Stimulated activated CD8-positive, alpha-beta memory T cell treated with anti-CD3 and anti-CD28 coated beads, Interleukin-15, amount 100 ng/mL, for 24 hours (primary cell): ENCODE measurements at regions not wholly inside any gene's neighbourhood (a gene's known extent, or its start where the extent isn't known, plus 50 kb on each side); places are given as distances from the start of the nearest gene placed in this dataset.

ENCODE experiments used
- DNase-seq: peaks from one replicate; pipeline ENCODE4 v3.0.0-alpha.2; 2020; ENCODE audit warnings: low read depth

GRCh38 chr17:34416116-34416515 is 53.1 kb upstream of the CCL1 start:
- no peak for DNase-seq

GRCh38 chr17:34414339-34414738 is 51.3 kb upstream of the CCL1 start:
- DNase-seq, result no peak

GRCh38 chr17:34413443-34414119 is 50.5 kb upstream of the CCL1 start:
- no peak for DNase-seq

GRCh38 chr17:34412965-34413441 is 50.0 kb upstream of the CCL1 start:
- DNase-seq, result no peak
